GM21723 (cell line): ENCODE measurements at regions not wholly inside any gene's neighbourhood (a gene's known extent, or its start where the extent isn't known, plus 50 kb on each side); places are given as distances from the start of the nearest gene placed in this dataset.
A peak's percentile ranks its signal among the peaks of the same experiment; 100 is the strongest.
"Not testable (repeated sequence)": the region's sequence is repeated elsewhere in the genome, so short reads cannot be mapped to it uniquely, and the experiment has no call there.

Source experiments
- ATAC-seq: cut with Tn5 transposase; IDR thresholded peaks from one replicate; pipeline ENCODE4 v1.9.1; 2021; ENCODE audit warnings: mild to moderate bottlenecking, moderate library complexity; ENCODE audit not compliant: unreplicated experiment

- not testable (repeated sequence) for ATAC-seq
These were observed 50.5 kb upstream of the MED13L start for GRCh38 chr12:116327992-116328391.

- no peak for ATAC-seq
These were observed 54.4 kb upstream of the MED13L start for GRCh38 chr12:116331876-116332275.

- no peak for ATAC-seq
These were observed 55.4 kb upstream of the MED13L start for GRCh38 chr12:116332705-116333380.

GRCh38 chr12:116333402-116333801, 55.9 kb upstream of the MED13L start:
- no peak for ATAC-seq

GRCh38 chr12:116336542-116337065, 59.1 kb upstream of the MED13L start:
- ATAC-seq = peak; percentile 82

- no peak for ATAC-seq
These were observed 59.8 kb upstream of the MED13L start for GRCh38 chr12:116337312-116337711.

- ATAC-seq = no peak
These were observed 60.8 kb upstream of the MED13L start for GRCh38 chr12:116338064-116338846.

GRCh38 chr12:116339062-116339461, 61.6 kb upstream of the MED13L start:
- no peak for ATAC-seq

GRCh38 chr12:116339800-116340371, 62.4 kb upstream of the MED13L start:
- ATAC-seq = no peak

GRCh38 chr12:116343331-116343884, 65.9 kb upstream of the MED13L start:
- no peak for ATAC-seq

- no peak for ATAC-seq
These were observed 68.7 kb upstream of the MED13L start for GRCh38 chr12:116346222-116346621.

GRCh38 chr12:116346741-116347140, 69.2 kb upstream of the MED13L start:
- ATAC-seq = no peak

GRCh38 chr12:116347265-116347664, 69.8 kb upstream of the MED13L start:
- no peak for ATAC-seq

- no peak for ATAC-seq
These were observed 74.9 kb upstream of the MED13L start for GRCh38 chr12:116352315-116352835.

GRCh38 chr12:116353958-116354357, 76.5 kb upstream of the MED13L start:
- ATAC-seq = no peak

- ATAC-seq = no peak
These were observed 77.0 kb upstream of the MED13L start for GRCh38 chr12:116354534-116354933.

- no peak for ATAC-seq
These were observed 77.7 kb upstream of the MED13L start for GRCh38 chr12:116354950-116355783.

GRCh38 chr12:116358536-116358892, 81.0 kb upstream of the MED13L start:
- no peak for ATAC-seq

- ATAC-seq = peak; percentile 86
These were observed 81.6 kb upstream of the MED13L start for GRCh38 chr12:116358893-116359761.
